HG03378 (cell line): ENCODE measurements at regions not wholly inside any gene's neighbourhood (a gene's known extent, or its start where the extent isn't known, plus 50 kb on each side); places are given as distances from the start of the nearest gene placed in this dataset.
"Not testable (repeated sequence)": the region's sequence is repeated elsewhere in the genome, so short reads cannot be mapped to it uniquely, and the experiment has no call there.

Experiments used
- ATAC-seq: cut with Tn5 transposase; IDR thresholded peaks from one replicate; pipeline ENCODE4 v1.9.1; 2021; ENCODE audit warnings: mild to moderate bottlenecking, moderate library complexity; ENCODE audit not compliant: unreplicated experiment

DNA sequence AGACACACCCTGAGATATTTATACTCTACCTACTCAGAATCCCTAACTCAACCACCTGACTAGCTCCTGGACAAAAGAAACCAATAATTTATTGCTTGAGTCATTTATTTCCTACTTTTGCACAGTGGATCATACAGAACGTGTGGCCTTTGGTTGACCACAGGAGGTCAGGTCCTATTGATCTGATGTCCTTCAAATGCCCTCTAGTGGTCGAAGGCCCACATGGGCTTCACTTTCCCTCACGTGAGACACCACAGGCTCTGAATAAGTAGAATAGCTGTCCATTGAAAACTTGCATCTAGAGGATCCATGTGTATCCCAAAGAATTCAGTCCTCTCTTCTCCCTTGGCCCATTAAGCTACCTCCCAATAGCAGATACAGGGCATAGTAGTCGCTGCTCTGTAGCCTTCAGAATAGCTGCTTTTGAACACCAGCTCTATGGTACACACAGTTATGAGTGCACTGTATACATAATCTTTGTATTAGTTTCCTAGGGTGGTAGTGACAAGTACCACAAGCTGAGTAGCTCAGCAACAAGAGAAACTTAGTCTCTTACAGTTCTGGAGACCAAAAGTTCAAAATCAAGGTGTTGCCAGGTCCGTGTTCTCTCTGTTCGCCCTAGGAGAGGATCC lies 177.6 kb upstream of the SMARCA2 start:
- peak; percentile 72 for ATAC-seq

DNA sequence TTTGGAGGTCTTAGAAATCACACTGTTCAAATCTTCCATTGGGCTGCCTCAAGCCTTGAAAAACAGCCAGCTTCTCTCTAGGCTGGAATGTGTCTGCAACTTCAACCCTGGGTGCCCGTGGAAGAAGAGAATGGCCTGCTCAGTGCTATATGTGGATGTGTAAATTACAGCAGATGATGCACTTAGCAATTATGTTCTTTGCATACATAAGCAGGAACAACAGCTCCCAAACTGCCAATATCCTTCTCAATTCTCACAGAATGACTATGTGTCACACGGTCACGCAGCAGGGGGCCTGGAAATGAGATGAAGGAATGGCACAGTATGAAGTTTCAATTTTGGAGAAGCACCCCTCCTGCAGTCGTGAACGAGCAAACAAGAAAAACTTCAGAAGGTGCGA lies 175.2 kb upstream of the SMARCA2 start:
- ATAC-seq: no peak

DNA sequence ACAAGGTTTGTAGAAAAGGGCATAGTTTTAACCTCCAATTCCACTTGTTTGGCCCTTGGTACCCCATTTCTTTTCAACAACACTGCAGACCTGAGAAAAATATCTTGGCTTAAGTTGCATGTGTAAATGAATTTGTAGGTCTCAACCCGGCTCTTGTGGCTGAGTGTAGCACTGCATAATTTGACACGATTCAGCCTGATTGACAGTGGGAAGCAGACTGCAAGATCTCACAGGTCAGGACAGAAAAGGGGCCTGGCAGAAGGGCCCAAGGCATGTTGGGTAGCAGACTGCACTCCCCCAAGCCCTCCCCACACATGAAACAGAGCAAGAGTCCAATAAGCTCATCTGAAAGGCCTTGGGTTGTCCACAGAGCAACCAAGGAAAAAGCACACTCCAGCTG lies 169.7 kb upstream of the SMARCA2 start:
- ATAC-seq: no peak

DNA sequence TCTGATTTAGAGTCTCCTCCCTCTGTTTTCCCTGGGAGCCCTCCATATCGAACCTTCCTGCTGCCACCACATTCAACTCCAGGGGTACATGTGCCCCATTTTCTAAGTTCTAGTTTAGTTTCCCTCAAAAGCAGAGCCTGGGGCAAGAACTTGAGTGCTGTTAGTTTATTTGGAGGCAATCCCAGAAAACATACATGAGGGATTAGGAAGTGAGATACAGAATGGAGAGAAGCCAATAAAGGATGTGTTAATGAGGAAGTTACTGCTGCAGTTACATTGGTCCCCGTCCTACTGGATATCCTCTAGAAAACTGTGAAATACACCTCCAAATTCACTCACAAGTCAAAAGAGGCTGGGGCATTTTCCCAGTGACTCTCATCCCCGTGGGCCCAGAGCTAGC lies 159.4 kb upstream of the SMARCA2 start:
- ATAC-seq: no peak

DNA sequence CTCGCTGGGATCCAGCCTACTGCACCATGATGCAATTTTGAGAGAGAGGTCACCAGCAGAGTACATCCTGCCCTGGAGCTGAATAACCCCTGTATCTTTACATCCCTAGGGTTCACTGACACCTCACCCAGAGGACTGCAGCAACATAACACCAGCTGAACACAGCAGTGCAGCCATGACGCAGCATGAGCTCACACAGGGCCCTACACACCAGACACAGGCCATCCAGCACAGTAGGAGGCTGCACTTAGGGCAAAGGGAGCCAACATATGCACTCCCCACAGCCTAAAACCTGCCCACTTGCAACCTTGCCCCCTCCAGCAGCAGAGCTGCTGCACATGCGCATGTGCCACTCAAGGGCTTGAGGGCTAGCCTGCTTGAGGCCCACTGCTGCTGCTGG lies 157.3 kb upstream of the SMARCA2 start:
- no peak for ATAC-seq

DNA sequence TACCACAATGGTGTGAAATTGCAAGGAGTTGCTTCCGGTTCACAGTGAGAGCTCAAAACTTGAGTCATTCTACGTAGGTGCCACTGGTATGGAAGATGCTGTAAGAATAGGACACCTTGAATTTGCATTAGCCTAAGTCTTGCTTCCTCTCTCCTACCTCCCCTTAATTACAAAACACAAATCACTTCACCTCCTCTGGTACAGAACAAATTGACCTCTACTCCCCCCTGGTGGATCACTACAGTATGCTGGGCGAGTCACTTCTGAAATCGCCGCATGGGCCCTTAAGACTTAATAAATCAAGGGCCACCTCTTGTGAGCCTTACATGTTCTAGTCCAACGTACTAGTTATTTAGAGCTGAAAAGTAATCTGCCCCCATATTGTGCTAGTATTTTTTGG lies 145.3 kb upstream of the SMARCA2 start:
- ATAC-seq: peak; percentile 76

DNA sequence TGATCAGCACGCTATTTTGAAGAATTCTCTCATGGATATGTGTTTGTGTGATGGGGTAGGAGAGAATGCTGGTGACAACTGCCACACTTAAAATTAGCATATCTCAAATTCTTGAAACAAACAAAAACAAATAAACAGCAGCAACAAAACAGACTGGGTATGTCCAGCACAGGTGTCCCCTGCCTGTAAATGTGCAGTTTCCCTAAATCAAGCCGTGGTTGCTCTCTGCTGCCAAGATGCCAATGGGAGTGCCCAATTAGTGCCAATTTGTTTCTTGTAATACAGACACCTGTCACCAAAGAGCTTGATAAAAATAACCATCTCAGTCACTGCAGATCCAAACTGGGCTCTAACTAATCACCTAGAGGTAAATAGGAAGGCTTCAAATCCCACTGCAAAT lies 144.2 kb upstream of the SMARCA2 start:
- no peak for ATAC-seq

DNA sequence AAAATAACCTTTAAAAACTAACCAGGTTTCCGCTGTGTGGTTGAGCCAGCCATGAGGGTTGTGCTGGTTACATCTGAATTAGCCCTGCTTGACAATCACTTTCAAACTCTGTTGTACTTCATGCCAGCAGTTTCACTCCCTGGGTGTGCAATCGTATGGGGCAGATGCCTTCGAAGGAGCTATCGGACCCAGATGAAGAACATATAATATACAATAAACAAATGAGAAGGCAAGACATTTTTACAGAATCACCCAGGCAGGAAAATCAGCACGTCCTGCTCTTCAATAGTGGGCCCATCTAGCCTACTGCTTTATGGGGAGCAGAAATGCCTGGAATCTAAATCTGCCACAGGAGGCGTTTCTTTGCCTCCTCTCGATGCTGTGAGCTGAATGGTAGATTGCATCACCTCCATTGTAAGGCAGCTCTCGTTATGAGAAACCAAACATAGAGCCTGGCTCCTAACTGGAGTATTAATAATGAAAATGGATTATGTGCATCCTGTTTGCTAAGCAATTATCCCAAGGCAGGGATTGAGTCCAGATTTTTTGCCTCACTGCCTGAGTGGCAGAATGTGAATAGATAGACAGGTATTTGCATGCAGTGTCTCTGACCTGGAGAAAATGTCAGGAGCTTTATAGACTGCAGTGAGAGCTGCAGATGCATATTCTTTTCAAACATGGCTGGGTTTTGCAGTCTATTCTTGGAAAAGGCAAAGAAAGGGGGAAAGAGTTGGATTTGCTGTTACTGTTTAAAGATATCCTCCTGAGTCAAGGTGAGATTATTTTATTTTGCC lies 143.3 kb upstream of the SMARCA2 start:
- ATAC-seq: no peak

DNA sequence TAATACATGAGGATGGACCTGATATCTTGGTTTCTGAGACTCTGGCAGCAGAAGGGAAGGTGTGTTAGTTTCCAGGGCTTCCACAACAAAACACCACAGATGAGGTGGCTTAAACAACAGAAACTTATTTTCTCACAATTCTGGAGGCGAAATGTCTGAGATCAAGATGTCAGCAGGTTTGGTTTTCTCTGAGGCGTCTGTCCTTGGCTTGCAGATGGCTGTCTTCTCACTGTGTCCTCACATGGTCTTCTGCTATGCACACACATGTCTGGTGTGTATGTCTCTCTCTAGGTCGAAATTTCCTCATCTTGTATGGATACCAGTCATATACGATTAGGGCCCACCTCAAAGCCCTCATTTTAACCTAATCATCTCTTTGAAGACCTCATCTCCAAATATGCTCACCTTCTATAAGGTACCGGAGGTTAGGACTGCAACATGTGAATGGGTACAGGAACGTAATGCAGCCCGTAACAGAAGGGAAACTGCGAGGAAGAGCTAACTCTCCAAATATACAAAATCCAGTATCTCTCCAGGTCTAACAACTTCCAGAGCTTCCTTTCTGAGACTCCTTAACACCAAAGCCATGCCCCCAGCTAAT lies 139.8 kb upstream of the SMARCA2 start:
- no peak for ATAC-seq

DNA sequence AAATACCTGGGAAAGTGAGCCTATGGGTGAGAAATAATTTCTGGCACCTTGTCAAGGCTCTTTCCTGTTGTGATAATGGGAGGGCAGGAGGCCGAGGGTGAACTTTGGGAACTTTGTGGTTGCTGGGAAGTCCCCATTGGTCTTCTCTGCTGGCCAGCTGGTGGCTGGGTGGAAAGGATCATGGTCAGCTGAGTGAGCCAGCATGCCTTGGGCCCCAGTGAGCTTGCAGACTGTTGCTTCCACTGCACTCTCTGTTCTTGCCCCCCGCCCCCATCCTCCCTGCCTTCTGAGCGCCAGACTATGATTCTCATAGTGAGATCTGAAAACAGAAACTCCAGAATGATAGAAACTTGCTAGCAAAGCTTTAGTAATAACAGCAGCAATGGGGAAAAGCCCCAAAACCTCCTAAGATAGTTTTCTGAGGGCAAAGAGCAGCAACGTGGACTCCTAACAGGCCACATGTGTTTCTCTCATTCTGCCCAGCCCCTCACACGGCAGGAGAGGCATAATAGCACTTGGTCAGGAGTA lies 139.2 kb upstream of the SMARCA2 start:
- ATAC-seq: peak; percentile 54

DNA sequence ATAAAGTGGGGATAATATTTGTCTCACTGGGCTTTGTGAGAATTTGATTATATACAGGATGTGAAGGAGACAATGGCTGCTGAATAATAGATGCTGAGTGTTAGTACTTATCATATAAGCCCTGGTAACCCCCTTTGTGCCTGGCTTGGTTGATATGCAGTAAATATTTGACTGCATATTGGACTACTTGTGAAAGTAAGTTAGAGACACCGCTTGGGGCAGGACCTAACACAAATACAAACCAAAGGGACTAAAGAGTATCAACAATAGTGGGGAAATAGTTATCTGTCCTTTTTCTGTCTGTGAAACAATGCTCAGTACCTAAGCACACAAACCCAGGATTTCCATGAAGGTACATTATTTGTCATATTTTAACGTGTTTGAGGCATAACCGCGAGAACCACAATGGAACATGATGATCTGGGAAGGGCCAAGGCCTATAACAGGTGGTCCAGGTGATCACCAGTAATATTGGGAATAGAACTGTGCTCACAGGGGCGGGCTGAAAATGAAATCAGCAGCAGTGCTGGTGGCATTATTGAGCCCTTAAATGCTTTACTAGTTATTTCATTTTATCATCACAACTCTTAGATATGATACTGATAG lies 138.2 kb upstream of the SMARCA2 start:
- no peak for ATAC-seq

DNA sequence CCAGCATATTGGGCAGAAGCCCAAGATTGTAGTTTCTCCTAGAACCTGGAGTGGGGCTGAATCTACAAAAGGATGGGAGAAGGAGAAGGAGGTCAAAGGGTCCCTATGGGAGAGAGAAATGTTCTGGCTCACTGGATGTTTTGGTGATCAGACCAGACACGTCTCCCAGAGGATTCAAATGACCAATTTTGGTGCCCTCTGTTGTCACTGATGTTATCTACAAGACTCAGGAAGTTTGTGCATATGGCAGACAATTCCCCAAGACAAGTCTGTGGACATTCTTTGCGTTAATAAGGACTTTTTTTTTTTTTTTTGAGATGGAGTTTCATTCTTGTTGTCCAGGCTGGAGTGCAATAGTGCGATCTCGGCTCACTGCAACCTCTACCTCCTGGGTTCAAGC lies 137.2 kb upstream of the SMARCA2 start:
- no peak for ATAC-seq

DNA sequence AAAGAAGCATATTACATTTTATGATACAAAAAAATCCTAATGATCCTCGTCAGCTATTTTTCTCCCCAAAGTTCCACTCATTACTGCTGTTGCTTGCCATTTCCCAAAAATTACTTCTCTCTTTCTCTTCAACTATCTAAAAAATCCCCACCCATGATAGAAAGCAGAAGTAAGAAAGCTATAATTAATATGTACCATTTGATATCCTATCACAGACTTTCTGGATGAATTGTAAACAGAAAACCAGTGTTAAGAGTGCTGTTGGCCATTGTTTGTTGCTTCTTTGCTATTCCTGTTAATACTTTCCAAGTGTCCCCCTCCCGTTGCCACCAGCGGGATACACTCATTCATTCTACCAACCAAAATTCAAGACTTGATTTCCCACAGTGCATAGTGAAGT lies 136.3 kb upstream of the SMARCA2 start:
- no peak for ATAC-seq

DNA sequence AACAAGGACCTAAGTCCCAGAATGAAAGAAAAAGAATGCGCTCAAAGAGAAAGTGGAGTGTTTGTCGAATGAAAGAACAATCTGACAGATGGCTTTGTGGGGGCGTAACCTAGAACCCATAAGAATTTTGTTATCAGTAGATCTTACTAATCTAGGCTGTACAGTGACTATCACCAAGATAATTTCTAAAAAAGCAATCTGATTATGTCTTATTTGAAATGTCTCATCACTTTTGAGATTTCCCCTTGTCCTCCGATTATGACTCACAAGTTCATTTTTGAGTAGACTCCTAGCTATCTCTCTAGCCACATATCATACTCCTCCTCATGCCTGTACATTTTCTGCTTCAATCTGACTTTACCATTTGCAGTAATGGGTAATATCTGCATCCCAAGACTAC lies 135.6 kb upstream of the SMARCA2 start:
- peak; percentile 63 for ATAC-seq

DNA sequence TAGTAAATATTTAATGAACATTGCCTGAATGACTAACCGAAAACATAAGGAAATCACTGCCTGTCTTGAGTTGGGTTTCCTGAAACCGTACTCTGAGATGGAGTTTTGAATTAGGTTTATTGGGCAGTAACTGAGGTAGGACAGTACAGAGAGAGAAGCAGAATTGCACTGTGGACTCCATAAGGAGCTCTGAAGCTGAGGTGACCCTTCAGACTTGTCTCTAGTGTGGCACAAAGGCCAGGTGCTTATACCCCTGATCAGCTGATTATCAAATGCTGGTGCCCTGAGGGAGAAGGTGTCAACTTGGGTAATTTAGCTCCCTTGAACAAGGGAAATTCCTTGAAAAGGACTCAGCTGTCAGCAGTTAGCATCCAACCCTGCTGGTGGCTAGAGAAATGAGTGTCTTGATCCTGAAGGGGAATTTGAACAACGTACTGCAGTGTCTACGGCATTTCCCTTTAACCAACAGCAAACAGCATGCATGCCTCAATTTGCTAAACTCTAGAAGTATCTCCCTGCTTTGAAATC lies 135.0 kb upstream of the SMARCA2 start:
- no peak for ATAC-seq

DNA sequence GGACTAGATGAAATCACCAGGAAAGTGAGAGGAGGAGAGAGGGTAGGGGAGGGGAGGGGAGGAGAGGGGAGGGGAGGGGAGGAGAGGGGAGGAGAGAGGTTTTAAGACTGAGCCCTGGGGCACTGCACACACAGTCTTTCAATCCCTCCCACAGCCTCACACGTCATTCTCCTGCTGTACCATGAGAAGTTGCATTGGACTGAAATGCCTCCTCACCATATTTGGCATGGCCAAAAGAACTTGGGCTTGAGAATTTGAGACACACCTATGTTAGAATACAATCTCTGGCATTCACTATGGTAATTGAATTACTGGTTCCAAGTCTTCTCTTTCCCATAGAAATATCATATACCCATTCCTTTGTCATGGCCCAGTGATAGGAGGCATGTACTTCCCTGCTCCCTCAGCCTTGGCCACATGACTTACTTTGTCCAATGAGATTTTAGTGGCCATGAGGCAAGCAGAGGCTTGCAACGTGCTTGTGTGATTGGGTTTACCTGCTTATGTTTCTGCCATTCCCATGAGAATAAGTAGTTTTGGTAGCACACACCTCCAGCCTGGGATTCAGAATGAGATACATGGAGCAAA lies 133.3 kb upstream of the SMARCA2 start:
- no peak for ATAC-seq

DNA sequence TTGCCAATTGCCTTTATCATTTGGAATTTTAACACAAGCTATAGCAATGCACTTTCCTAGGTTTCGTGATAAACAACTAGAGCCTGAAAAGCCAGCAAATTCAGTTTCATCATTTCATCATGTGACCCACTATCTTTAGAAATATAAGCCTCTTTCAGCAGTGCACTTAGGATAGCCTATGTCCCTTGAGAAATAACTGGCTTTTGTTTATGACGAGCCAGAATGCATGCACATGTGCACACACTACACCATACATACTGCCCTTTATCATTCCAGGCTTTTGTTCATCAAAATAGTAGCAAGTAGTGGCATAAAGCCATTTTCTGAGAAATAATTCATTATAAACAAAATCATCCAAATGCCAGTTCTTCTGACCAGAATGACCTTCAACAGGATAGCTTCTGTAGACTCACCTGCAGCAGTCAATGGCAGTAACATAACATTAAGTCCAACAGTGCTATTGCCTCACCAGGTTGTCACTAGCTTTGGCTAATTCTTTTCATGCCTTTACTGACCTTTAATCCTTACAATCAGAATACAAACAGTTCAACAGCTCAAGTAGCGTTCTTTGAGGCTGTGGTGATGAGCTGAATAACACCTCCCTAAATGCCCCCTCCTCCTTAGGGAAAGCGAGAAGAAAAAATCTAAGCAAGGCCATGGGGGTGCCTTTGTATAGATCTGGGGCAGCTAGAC lies 132.3 kb upstream of the SMARCA2 start:
- no peak for ATAC-seq

DNA sequence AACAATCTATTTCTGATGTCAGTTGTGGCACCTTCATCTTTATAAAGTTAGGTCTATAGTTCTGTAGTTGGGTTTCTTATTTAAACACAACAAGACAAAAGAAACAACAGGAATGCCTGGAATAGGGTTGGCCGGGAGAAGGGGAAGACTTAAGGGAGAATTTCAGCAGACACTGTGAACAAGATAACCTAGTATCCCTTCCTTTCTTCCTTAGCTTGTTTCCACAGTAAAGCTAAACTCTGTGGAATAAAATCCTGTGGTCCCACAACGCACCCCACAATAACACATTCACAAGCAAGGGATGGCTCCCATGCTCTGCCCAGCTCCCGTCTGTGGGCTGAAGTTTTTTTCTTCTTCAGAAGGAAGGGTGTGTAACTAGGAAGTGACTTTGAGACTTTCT lies 124.9 kb upstream of the SMARCA2 start:
- no peak for ATAC-seq

DNA sequence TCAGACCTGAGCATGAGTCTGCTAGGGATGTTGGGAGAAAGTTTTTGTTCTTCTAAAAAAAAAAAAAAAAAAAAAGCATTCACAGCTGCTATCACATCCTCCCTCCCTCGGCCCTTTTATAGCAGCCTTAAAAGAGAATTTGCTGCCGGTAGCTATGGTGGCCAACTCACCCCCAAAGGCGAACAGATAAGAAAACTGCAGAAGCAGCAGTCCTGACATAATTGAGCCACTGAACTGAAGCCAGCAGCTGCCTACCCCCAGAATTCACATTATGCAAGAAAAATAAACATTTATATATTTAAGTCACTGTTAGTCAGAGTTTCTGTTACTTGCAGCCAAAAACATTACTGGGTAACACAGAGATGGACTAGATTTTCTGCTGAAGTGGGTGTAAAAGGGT lies 124.3 kb upstream of the SMARCA2 start:
- ATAC-seq: no peak

DNA sequence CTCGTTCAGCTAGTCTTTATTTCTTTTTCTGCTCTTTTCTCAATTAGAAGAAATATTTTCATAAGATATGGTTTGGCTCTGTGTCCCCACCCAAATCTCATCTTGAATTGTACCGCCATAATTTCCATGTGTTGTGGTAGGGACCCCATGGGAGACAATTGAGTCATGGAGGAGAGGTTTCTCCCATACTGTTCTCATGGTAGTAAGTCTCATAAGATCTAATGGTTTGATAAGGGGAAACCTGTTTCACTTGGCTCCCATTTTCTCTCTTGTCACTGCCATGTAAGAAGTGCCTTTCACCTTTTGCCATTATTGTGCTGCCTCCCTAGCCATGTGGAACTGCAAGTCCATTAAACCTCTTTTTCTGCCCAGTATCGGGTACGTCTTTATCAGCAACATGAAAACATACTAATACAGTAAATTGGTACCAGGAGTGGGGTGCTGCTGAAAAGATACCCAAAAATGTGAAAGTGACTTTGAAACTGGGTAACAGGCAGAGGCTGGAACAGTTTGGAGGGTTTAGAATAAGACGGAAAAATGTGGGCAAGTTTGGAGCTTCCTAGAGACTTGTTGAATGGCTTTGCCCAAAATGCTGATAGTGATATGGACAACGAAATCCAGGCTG lies 112.0 kb upstream of the SMARCA2 start:
- not testable (repeated sequence) for ATAC-seq
